ENCODE measurements at regions not wholly inside any gene's neighbourhood (a gene's known extent, or its start where the extent isn't known, plus 50 kb on each side); places are given as distances from the start of the nearest gene placed in this dataset.

- TF ChIP-seq POLR2AphosphoS5 (IDR thresholded peaks at IDR 0.05; ENCODE audit: insufficient read depth, low read depth, low read length) (no peak), MAX (IDR thresholded peaks at IDR 0.05; ENCODE audit: insufficient read depth, insufficient read length) (no peak), CTCF (IDR thresholded peaks at IDR 0.05; ENCODE audit: extremely low read depth in 1 of 2, insufficient read depth in 1 of 2, low read depth in 1 of 2, low read length in 2 of 2) (no peak), MYC (IDR thresholded peaks at IDR 0.05; ENCODE audit: low read depth, low read length) (no peak), EZH2 (IDR thresholded peaks at IDR 0.05; ENCODE audit: borderline replicate concordance, low read depth, low read length, severe bottlenecking) (no peak), JUN (IDR thresholded peaks at IDR 0.05; ENCODE audit: borderline replicate concordance, insufficient read depth, insufficient read length, low read depth) (no peak), POLR2A (IDR thresholded peaks at IDR 0.05; ENCODE audit: low read depth, low read length) (no peak)
Measured at GRCh38 chr15:31516440-31516839, 189.8 kb downstream of the KLF13 start.

Data from endothelial cell of umbilical vein (primary cell).